GM19239 (cell line): ENCODE measurements at regions not wholly inside any gene's neighbourhood (a gene's known extent, or its start where the extent isn't known, plus 50 kb on each side); places are given as distances from the start of the nearest gene placed in this dataset.
"Not testable (repeated sequence)": the region's sequence is repeated elsewhere in the genome, so short reads cannot be mapped to it uniquely, and the experiment has no call there.

Source experiments
- DNase-seq: peaks from one replicate; pipeline ENCODE4 v3.0.0; 2011; ENCODE audit warnings: low spot score; ENCODE audit not compliant: insufficient read length
- FAIRE-seq: peaks from 2 replicates; lab custom pipeline; 2011; peaks lifted over from hg19 to GRCh38; lab: Jason Lieb, UNC

GRCh38 chr22:44567378-44567841 lies 69.4 kb upstream of the RTL6 start:
- DNase-seq, FAIRE-seq: not testable (repeated sequence)

DNA sequence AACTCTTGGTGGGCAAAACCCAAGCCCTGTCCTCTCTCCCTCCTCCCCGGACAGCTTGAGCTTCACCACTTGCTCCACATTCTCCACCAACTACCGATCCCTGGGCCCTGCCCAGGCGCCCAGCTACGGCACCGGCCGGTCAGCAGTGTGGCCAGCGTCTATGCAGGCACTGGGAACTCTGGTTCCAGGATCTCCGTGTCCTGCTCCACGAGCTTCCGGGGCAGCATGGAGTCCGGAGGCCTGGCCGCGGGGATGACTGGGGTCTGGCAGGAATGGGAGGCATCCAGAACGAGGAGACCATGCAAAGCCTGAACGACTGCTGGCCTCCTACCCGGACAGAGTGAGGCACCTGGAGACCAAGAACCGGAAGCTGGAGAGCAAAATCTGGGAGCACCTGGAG lies 68.9 kb upstream of the RTL6 start:
- FAIRE-seq = no peak
- no peak for DNase-seq

DNA sequence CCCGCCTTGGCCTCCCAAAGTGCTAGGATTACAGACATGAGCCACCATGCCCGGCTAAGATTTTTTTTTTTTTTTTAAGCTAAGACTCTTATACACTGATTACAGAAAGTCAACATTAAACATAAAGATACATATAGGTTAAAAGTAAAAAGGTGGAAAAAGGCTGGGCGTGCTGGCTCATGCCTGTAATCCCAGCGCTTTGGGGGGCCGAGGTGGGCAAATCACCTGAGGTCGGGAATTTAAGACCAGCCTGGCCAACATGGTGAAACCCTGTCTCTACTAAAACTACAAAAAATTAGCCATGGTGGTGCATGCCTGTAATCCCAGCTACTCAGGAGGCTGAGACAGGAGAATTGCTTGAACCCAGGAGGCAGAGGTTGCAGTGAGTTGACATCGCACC lies 64.6 kb upstream of the RTL6 start:
- FAIRE-seq, DNase-seq: not testable (repeated sequence)

- FAIRE-seq (no peak), DNase-seq (no peak)
Measured at GRCh38 chr22:44561139-44561840, 63.3 kb upstream of the RTL6 start.

DNA sequence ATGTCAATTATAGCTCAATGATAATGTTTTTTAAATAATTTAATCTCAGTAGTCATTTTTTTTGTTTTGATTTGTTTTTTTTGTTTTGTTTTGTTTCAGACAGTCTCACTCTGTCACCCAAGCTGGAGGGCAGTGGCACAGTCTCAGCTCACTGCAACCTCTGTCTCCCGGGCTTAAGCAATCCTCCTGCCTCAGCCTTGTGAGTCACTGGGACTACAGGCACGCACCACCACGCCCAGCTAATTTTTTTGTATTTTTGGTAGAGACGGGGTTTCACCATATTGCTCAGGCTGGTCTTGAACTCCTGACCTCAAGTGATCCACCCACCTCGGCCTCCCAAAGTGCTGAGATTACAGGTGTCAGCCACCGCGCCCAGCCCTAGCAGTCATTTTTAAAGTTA lies 60.6 kb upstream of the RTL6 start:
- not testable (repeated sequence) for FAIRE-seq, DNase-seq

- FAIRE-seq, DNase-seq: not testable (repeated sequence)
Measured at GRCh38 chr22:44557872-44558271, 59.8 kb upstream of the RTL6 start.

DNA sequence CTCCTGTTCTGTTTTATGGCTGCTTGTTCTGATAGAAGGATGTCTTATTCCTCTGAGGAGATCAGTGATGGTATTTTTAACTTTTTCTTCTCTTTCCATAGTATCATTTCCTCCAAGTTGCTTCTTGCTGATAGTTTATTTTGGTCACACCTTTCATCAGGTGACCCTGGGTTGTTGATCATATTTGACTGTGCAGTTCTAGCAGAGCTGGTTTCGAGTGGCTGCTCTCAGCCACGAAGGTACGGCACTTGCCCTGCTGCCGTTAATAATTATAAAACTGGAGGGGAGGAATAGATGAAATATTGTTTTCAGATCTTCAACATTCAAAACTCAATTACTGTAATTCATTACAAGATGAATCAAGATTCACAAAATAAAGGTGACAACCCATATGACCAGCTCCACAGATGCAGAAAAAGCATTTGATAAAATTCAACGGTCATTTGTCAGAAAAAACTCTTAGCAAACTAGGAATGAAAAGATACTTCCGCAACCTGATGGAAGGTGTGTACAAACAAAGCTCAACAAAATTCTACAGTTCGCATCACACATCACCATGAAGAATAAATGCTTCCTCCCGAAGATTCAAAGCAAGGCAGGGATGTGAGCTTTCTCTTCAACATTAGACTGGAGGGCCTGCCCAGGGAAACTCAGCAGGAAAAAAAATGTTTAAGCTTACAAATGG lies 59.2 kb upstream of the RTL6 start:
- peak; percentile 42 for FAIRE-seq
- no peak for DNase-seq

GRCh38 chr22:44555597-44555996 lies 57.6 kb upstream of the RTL6 start:
- no peak for FAIRE-seq
- no peak for DNase-seq

GRCh38 chr22:44555046-44555445 lies 57.0 kb upstream of the RTL6 start:
- no peak for DNase-seq
- FAIRE-seq = no peak

DNA sequence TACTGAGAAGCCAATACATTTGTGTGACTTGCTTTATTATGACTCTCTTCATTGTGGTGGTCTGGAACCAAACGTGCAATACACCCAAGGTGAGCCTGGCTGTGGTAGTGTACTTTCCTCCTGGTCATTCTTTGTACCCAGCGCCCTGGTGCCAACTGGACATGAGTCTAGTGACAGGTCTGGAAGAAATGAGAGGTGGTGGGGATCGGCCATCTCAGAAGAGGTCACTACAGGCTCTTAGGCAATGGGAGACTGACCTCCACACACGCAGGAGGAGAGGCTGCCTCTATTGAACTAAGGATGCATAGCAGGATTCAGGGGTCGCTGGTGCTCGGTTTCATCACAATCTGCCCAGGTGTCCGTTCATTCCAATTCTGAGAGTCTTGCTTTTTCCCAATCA lies 56.4 kb upstream of the RTL6 start:
- FAIRE-seq (no peak), DNase-seq (no peak)

DNA sequence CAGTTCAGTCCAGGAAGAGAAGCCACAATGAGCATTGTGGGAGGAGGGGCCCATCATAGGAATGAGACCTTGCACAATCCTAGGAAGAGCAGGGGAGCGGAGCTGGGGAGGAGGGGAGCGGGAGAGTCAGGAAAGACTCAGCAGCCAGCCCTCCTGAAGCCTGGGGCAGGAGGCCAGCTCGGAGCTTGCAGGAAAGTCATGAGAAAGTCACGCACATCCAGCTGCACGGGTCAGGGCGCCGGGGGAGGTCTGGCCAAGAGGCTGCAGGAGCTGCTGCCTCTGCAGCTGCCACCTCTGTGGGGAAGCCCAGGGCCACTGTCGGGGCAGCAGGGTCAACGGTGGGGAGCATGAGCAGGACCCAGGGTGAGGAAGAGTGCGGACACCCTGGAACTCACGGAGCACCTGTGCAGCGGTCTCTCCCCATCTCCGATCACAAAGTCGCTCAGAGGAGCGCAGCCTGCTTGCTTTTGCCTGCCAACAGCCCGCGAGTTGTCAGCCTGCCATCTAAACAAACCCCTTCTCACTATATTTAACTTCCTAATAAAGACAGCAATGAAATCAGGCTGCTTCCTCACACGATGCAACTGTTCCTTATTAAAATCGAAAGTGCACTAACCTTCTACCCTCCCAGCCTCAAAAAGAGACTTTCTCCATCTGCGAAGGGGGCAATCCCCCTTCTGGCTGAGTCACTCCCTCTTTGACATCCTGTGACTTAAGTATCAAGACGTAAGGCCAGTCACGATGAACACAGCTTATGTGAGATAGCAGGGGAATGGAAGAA lies 52.9 kb upstream of the RTL6 start:
- no peak for FAIRE-seq

DNA sequence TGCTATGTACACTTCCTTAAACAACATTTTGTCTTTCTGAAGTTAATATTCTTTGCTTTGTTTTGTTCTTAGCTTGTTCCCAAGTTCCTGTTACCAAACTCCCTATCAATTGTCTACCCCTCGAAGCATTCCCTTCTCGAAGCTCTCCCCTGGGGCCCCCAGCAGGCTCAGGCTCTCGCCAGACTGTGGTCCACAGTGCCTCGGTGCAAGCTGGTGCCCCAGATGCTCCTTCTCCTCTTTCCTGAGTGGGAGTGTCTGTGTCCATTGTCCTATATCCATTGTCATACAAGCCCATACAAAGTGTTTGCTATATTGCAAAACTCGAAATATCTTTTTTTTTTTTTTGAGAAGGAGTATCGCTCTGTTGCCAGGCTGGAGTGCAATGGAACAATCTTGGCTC lies 51.7 kb upstream of the RTL6 start:
- no peak for DNase-seq
- FAIRE-seq = no peak

More for the DNA sequence above, 52.9 kb upstream of the RTL6 start:
- DNase-seq = peak; percentile 15

DNA sequence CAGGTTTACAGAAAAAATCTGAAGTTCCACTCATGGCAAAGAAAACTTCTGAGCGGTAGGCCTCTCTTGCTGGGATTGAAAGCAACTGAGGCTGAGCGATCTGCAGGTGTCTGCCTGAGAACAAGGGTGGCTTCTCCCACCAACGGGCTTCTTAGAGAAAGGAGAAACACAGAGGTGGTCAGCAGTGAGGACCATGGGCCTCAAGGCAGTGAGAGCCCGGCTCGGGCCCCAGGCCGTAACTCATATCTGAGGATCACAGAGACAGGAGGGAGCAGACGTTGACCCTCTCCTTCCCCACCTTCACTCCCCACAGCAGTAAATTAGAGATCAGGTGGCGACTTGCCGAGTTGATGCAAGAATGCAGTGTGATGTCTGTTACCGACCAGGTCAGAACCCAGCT lies 50.9 kb upstream of the RTL6 start:
- DNase-seq = no peak
- FAIRE-seq = no peak
